ENCODE measurements at regions not wholly inside any gene's neighbourhood (a gene's known extent, or its start where the extent isn't known, plus 50 kb on each side); places are given as distances from the start of the nearest gene placed in this dataset.
A peak's percentile ranks its signal among the peaks of the same experiment; 100 is the strongest.

- TF ChIP-seq CTCF (conservative IDR thresholded peaks at IDR 0.05; ENCODE audit: low read length), result no peak
- no peak overlapping the region for H3K4me3 ChIP-seq (ENCODE audit: low read length)
- DNase-seq (ENCODE audit: low read depth), result no peak
These were observed 73.8 kb upstream of the P3H2 start for GRCh38 chr3:190194506-190194905.

- DNase-seq (ENCODE audit: low read depth), result no peak
- TF ChIP-seq CTCF (conservative IDR thresholded peaks at IDR 0.05; ENCODE audit: low read length), result no peak
These were observed 72.5 kb upstream of the P3H2 start for GRCh38 chr3:190193210-190193609.

GRCh38 chr3:190192739-190193138 is 72.0 kb upstream of the P3H2 start:
- peak; percentile 10 for DNase-seq (ENCODE audit: low read depth)
- no peak overlapping the region for H3K4me3 ChIP-seq (ENCODE audit: low read length)
- no peak for TF ChIP-seq CTCF (conservative IDR thresholded peaks at IDR 0.05; ENCODE audit: low read length)

More at GRCh38 chr3:190193210-190193609, 72.5 kb upstream of the P3H2 start:
- no peak overlapping the region for H3K4me3 ChIP-seq (ENCODE audit: low read length)

- TF ChIP-seq CTCF (conservative IDR thresholded peaks at IDR 0.05; ENCODE audit: low read length), result no peak
- H3K4me3 ChIP-seq (ENCODE audit: low read length), result no peak overlapping the region
- DNase-seq (ENCODE audit: low read depth), result no peak
These were observed 71.4 kb upstream of the P3H2 start for GRCh38 chr3:190192087-190192486.

- no peak for TF ChIP-seq CTCF (conservative IDR thresholded peaks at IDR 0.05; ENCODE audit: low read length)
- no peak overlapping the region for H3K4me3 ChIP-seq (ENCODE audit: low read length)
- peak; percentile 42 for DNase-seq (ENCODE audit: low read depth)
These were observed 67.5 kb upstream of the P3H2 start for GRCh38 chr3:190188197-190188596.

GRCh38 chr3:190183121-190183520 is 62.4 kb upstream of the P3H2 start:
- TF ChIP-seq CTCF (conservative IDR thresholded peaks at IDR 0.05; ENCODE audit: low read length), result no peak
- DNase-seq (ENCODE audit: low read depth), result peak; percentile 96
- H3K4me3 ChIP-seq (ENCODE audit: low read length), result no peak overlapping the region

GRCh38 chr3:190182418-190183043 is 61.8 kb upstream of the P3H2 start:
- no peak for DNase-seq (ENCODE audit: low read depth)
- H3K4me3 ChIP-seq (ENCODE audit: low read length), result no peak overlapping the region
- no peak for TF ChIP-seq CTCF (conservative IDR thresholded peaks at IDR 0.05; ENCODE audit: low read length)
